Stimulated activated CD8-positive, alpha-beta memory T cell treated with anti-CD3 and anti-CD28 coated beads, Interleukin-2, amount 100 ng/mL, for 1 hour (primary cell): ENCODE measurements at regions not wholly inside any gene's neighbourhood (a gene's known extent, or its start where the extent isn't known, plus 50 kb on each side); places are given as distances from the start of the nearest gene placed in this dataset.

Experiments
- DNase-seq, 2 donors: peaks; one replicate each; pipeline ENCODE4 v3.0.0-alpha.2; 2020; ENCODE audit warnings: low read depth in 2 of 2

GRCh38 chrX:22395372-22395771 is 122.7 kb downstream of the CBLL2 start:
- no peak for DNase-seq

GRCh38 chrX:22396408-22396807 is 123.7 kb downstream of the CBLL2 start:
- no peak for DNase-seq

GRCh38 chrX:22397566-22397965 is 124.9 kb downstream of the CBLL2 start:
- DNase-seq = no peak

GRCh38 chrX:22399437-22400192 is 126.9 kb downstream of the CBLL2 start:
- no peak for DNase-seq

GRCh38 chrX:22404297-22404696 is 131.6 kb downstream of the CBLL2 start:
- no peak for DNase-seq

GRCh38 chrX:22406201-22406737 is 133.6 kb downstream of the CBLL2 start:
- no peak for DNase-seq

GRCh38 chrX:22409418-22409817 is 136.7 kb downstream of the CBLL2 start:
- DNase-seq = no peak

- DNase-seq = no peak
These were observed 151.6 kb downstream of the CBLL2 start for GRCh38 chrX:22424122-22424915.

GRCh38 chrX:22424919-22425318 is 152.2 kb downstream of the CBLL2 start:
- DNase-seq = no peak

- no peak for DNase-seq
These were observed 157.0 kb downstream of the CBLL2 start for GRCh38 chrX:22429704-22430103.

- no peak for DNase-seq
These were observed 158.0 kb downstream of the CBLL2 start for GRCh38 chrX:22430701-22431100.

- DNase-seq = no peak
These were observed 160.8 kb downstream of the CBLL2 start for GRCh38 chrX:22433292-22434070.

GRCh38 chrX:22445880-22446279 is 173.2 kb downstream of the CBLL2 start:
- no peak for DNase-seq

GRCh38 chrX:22462959-22463358 is 190.2 kb downstream of the CBLL2 start:
- DNase-seq = no peak

GRCh38 chrX:22467571-22467970 is 194.9 kb downstream of the CBLL2 start:
- DNase-seq = no peak

- no peak for DNase-seq
These were observed 208.7 kb downstream of the CBLL2 start for GRCh38 chrX:22481436-22481835.

- DNase-seq = no peak
These were observed 213.6 kb downstream of the CBLL2 start for GRCh38 chrX:22486296-22486695.

- DNase-seq = no peak
These were observed 244.2 kb downstream of the CBLL2 start for GRCh38 chrX:22516893-22517292.

GRCh38 chrX:22520128-22520828 is 247.6 kb downstream of the CBLL2 start:
- no peak for DNase-seq

GRCh38 chrX:22526339-22526738 is 253.6 kb downstream of the CBLL2 start:
- no peak for DNase-seq

GRCh38 chrX:22527302-22527701 is 254.6 kb downstream of the CBLL2 start:
- no peak for DNase-seq

- DNase-seq = no peak
These were observed 261.2 kb downstream of the CBLL2 start for GRCh38 chrX:22533898-22534297.
